Kidney epithelial cell (primary cell): ENCODE measurements at regions not wholly inside any gene's neighbourhood (a gene's known extent, or its start where the extent isn't known, plus 50 kb on each side); places are given as distances from the start of the nearest gene placed in this dataset.

Experiments
- DNase-seq: peaks from one replicate; pipeline ENCODE4 v3.0.0-alpha.2; 2010; ENCODE audit warnings: low read depth
- H3K27me3 ChIP-seq: 2 replicates; pipeline ENCODE4 v1.6.0; 2011; ENCODE audit warnings: low read length; ENCODE audit not compliant: control insufficient read depth, insufficient read depth
- H3K36me3 ChIP-seq: 2 replicates; pipeline ENCODE4 v1.5.1; 2011; ENCODE audit warnings: low read length; ENCODE audit not compliant: control insufficient read depth, insufficient read depth
- H3K4me3 ChIP-seq: 2 replicates; pipeline ENCODE4 v1.5.1; 2011; ENCODE audit warnings: low read depth, mild to moderate bottlenecking, control low read depth, low read length
- CTCF ChIP-seq: IDR thresholded peaks from 2 replicates; pipeline ENCODE4 v1.5.1; 2011; ENCODE audit warnings: mild to moderate bottlenecking, moderate library complexity, low read length, control low read depth, inconsistent platforms; ENCODE audit not compliant: insufficient read depth, poor library complexity, severe bottlenecking

GRCh38 chr12:78315028-78315427 lies 484.3 kb downstream of the NAV3 start:
- no peaks in the 10 kb centered on the region for H3K27me3 ChIP-seq
- no peak for TF ChIP-seq CTCF
- DNase-seq: no peak

DNA sequence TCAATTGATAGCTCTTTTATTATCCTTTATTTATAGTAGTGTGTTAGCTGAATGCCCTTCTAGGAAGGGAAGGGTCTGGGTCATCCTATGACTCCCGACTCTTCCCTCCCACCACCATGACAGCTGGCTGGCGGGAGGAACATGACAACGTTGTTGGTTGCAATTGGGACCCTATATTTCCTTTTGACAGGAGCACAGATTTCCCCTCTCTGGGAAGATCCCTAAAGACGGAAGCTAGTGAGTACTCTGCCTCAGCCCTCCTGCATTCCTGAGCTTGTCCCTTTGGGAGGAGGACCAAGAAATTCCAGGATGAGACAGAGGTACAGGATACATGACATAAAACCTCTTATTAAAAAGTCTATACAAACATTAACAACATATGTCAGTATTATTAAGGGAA lies 485.4 kb downstream of the NAV3 start:
- H3K27me3 ChIP-seq: no peaks in the 10 kb centered on the region
- no peaks in the 10 kb centered on the region for H3K36me3 ChIP-seq
- no peak for DNase-seq
- no peak for TF ChIP-seq CTCF
- H3K4me3 ChIP-seq: no peak overlapping the region

More at GRCh38 chr12:78315028-78315427, 484.3 kb downstream of the NAV3 start:
- H3K4me3 ChIP-seq: no peak overlapping the region
- no peaks in the 10 kb centered on the region for H3K36me3 ChIP-seq

GRCh38 chr12:78316631-78317468 lies 486.2 kb downstream of the NAV3 start:
- no peak for DNase-seq
- H3K27me3 ChIP-seq: no peaks in the 10 kb centered on the region
- TF ChIP-seq CTCF: no peak
- H3K4me3 ChIP-seq: no peak overlapping the region
- H3K36me3 ChIP-seq: no peaks in the 10 kb centered on the region

GRCh38 chr12:78321696-78322095 lies 491.0 kb downstream of the NAV3 start:
- Histone ChIP-seq H3K27me3 (no peaks in the 10 kb centered on the region), H3K4me3 (no peak overlapping the region), H3K36me3 (no peaks in the 10 kb centered on the region)
- no peak for TF ChIP-seq CTCF
- DNase-seq: no peak

GRCh38 chr12:78323226-78323625 lies 492.5 kb downstream of the NAV3 start:
- DNase-seq: no peak
- Histone ChIP-seq H3K4me3 (no peak overlapping the region), H3K27me3 (no peaks in the 10 kb centered on the region), H3K36me3 (no peaks in the 10 kb centered on the region)
- TF ChIP-seq CTCF: no peak

GRCh38 chr12:78324234-78324633 lies 493.5 kb downstream of the NAV3 start:
- H3K27me3 ChIP-seq: no peaks in the 10 kb centered on the region
- H3K36me3 ChIP-seq: no peaks in the 10 kb centered on the region
- no peak for TF ChIP-seq CTCF
- H3K4me3 ChIP-seq: no peak overlapping the region
- DNase-seq: no peak
